Activated gamma-delta T cell treated with Interleukin-2 at 50 U/mL for 16 hours (primary cell): ENCODE measurements at regions not wholly inside any gene's neighbourhood (a gene's known extent, or its start where the extent isn't known, plus 50 kb on each side); places are given as distances from the start of the nearest gene placed in this dataset.
"Not testable (repeated sequence)": the region's sequence is repeated elsewhere in the genome, so short reads cannot be mapped to it uniquely, and the experiment has no call there.

Source experiments
- DNase-seq: peaks from one replicate; pipeline ENCODE4 v3.0.0-alpha.2; 2020

DNA sequence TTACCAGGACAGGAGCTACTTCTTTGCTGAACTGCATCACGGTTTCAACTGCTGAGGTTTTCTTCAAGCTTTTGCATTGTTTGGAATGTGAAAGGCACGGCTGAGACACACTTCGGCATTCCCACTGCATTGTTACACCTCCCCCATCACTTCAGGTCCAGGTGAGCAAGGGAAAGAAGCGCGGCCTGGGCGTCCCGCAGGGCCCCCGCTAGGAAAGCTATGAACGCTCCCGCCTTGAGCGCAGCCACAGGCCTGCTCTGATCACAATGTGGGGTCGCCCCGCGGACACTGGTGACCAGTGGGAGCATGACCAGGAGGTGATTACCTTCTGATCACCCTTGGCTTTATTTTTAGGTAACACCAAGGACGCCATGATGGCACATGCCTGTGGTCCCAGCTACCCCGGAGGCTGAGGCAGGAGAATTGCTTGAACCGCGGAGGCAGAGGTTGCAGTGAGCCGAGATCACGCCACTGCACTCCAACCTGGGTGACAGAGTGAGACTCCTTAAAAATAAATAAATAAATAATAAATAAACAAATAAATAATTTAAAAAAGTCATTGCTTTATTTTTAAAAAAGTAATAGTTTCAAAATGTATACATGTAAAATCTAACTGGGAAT is 82.2 kb upstream of the ANTXRL start:
- not testable (repeated sequence) for DNase-seq

DNA sequence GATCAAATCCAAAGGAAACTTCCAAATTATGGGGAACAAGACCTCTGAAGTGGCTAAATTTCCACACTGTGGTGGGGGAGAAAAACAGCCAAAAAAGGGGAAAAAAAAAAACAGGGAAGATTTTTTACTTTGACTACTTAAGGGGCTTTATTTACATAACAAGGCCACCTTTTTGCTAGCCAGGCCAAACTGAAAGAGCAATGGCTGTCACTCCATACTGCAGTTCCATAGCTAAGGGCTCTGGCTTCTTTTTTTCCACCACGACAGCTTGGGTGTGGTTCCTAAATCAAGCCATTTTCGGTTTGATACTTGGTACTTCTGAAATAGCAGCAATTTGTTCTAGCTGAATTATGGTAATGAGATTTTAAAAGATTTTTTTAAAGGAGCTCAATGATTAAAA is 76.4 kb upstream of the ANTXRL start:
- not testable (repeated sequence) for DNase-seq

GRCh38 chr10:46215426-46215825 is 71.4 kb upstream of the ANTXRL start:
- no peak for DNase-seq

GRCh38 chr10:46216003-46216634 is 70.7 kb upstream of the ANTXRL start:
- no peak for DNase-seq

- no peak for DNase-seq
Observed at GRCh38 chr10:46216836-46217751, 69.7 kb upstream of the ANTXRL start.

- no peak for DNase-seq
Observed at GRCh38 chr10:46217752-46218453, 68.9 kb upstream of the ANTXRL start.

DNA sequence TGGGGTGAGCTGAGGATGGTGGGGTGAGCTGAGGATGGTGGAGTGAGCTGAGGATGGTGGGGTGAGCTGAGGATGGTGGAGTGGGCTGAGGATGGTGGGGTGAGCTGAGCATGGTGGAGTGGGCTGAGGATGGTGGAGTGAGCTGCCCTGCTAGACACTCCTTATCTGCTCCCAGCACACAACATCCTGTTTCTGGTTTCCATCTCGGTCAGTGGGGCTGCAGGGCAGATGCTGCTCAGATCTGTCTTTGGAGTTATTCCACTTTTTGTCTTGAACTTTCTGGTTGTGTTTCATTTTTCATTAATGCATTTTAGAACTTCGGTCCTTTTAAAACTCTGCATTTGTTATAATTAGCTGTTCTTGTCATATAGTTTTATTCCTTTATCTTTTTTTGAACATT is 67.9 kb upstream of the ANTXRL start:
- no peak for DNase-seq

GRCh38 chr10:46219431-46219990 is 67.3 kb upstream of the ANTXRL start:
- DNase-seq = not testable (repeated sequence)

DNA sequence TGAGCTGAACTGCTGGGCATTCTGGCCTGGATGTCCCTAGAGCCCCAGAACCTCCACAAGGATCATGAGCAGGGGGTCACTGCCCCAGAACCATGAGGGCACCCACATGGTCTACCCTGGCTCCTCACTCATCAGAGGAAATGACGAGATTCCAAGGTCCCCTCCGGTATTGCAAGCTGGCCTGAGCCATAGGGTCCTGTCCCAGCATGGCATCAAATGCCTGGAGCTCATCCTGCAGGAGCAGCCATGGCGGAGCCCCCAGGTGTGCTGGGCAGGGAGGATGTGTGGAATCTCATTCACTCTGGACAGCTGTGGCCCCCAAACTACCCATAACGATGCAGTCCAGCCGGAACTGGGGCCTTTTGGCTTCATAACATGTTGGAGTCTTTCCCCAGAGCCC is 66.6 kb upstream of the ANTXRL start:
- no peak for DNase-seq

DNA sequence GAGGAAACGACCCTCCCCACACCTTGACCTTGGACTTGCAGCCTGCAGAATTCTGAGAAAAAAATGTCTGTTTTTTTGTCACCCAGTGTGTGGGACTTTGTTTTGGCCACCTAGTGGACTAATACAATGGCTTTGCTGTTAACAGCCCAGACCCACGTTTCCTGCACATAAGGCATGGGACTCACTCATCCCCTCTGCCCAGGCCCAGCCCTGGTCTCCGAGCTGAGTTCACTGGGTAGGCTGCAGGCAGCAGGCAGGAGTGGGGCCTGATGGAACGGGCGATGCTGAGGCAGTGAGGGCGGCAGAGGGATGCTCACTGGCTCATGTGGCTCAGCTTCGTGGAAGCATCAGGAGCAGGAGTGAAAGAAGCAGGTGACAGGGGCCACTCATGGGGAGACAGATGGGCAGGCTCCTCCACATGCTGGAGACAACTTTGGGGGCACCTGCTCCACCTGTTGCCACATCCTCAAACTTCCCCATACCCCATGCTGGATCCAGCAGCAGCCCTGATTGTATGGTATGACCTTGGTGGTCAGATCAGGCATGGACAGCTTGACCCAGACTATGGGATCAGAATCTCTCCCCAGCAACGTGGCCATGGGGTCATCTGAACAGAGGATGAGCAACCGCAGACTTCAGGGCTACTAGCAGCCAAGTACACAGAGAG is 65.8 kb upstream of the ANTXRL start:
- no peak for DNase-seq

DNA sequence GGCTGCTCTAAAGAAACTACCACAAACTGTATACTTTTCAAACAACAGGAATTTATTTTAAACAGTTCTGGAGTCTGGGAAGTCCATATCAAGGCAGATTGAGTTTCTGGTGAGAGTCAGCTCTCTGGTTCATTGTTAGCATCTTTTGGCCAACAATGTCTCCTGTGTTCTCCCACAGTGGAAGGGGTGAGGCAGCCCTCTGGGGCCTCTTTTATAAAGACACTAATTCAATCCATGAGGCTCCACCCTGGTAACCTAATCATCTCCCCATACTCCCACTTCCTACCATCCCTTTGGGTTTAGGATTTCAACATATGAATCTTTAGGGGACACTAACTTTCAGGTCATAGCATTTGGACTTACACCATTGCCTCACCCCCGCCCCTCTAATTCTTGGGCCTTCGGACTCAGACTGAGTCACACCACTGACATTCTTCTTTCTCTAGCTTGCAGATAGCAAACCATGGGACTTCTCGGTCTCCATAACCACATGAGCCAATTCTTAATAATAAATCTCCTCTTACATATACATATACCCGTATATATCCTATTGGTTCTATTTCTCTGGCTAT is 64.3 kb upstream of the ANTXRL start:
- no peak for DNase-seq

DNA sequence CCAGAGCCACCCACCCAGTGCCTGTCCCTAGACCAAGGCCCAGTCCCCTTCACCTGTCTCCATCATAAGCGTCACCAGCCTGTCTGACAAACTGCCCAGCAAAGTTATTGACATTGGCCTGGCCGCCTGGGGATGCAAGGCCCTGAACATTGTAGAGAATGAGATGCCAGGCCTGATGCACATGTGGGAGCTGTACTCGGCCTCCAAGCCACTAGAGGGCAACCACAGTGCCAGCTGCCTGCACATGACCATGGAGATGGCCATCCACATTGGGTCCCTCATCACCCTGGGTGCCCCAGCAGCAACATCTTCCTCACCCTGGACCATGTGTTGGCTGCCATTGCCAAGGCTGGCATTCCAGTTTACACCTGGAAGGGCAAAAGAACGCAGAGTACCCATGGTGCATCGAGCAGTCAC is 63.7 kb upstream of the ANTXRL start:
- DNase-seq = no peak

DNA sequence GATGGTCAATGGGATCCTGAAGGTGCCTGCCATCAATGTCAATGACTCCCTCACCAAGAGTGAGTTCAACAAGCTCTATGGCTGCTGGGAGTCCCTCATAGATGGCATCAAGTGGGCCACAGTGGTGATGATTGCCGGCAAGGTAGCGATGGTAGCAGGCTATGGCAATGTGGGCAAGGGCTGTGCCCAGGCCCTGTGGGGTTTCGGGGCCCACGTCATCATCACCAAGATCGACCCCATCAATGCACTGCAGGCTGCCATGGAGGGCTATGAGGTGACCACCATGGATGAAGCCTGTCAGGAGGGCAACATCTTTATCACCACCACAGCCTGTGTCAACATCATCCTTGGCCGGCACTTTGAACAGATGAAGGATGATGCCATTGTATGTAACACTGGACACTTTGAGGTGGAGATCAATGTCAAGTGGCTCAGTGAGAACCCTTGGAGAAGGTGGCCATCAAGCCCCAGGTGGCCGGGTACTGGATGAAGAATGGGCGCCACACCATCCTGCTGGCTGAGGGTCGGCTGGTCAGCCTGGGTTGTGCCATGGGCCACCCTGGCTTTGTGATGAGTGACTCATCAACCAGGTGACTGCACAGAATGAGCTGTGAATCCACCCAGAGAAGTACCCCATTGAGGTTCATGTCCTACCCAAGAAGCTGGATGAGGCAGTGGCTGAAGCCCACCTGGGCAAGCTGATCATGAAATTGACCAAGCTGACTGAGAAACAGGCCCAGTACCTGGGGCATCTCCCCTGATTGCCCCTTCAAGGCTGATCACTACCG is 63.0 kb upstream of the ANTXRL start:
- no peak for DNase-seq

DNA sequence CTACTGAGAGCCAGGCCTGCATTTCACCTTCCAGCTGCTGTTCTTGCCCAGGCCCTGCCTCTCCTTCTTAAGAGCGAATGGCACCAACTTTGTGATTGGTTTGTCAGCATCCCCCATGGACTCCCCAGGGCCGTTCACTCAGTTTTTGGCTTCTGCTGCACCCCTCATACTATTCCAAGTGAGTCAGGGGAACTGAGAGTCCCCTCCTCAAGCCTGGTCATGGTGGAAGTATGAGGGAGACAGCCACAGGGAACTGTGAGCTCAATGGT is 62.4 kb upstream of the ANTXRL start:
- no peak for DNase-seq

DNA sequence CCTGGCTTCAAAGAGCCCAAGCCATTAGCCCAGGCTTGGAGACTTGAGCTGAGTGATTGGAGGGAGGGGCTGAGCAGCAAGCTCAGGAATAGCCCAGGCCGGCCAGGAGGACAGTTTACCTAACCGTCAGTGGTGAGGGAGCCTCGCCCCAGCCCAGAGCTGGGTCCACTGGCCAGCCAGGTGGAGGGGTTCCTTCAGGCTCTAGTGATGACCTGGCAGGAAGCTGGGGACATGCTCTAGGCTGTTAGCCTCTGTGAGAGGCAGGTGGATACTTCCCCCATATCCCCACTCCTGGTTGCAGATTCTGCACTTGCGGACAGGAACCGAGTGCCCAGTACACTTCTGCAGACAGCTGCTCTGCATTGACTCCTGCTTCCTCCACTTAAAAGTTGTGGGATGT is 61.2 kb upstream of the ANTXRL start:
- DNase-seq = no peak

DNA sequence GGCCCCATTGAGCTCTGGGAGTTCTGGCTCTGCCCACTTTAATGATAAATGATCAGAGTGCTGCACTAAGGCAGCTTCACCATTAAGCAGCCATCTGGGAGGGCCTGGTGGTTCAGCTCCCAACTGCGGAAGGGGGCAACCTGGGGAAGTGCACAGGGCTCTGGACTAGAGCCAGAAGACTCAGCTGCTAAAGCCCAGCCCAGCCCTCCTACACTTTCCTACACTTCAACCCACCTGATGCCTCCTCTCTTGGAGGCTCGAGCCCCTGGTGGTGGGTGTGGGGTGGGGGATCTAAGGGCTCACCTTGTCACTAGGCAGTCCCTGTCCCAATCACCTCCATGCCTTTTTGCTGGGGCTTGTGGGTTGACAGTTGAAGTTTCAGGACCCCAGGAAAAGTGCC is 60.6 kb upstream of the ANTXRL start:
- no peak for DNase-seq

- DNase-seq = no peak
Observed at GRCh38 chr10:46226900-46227558, 59.8 kb upstream of the ANTXRL start.

GRCh38 chr10:46227571-46227935 is 59.2 kb upstream of the ANTXRL start:
- no peak for DNase-seq

DNA sequence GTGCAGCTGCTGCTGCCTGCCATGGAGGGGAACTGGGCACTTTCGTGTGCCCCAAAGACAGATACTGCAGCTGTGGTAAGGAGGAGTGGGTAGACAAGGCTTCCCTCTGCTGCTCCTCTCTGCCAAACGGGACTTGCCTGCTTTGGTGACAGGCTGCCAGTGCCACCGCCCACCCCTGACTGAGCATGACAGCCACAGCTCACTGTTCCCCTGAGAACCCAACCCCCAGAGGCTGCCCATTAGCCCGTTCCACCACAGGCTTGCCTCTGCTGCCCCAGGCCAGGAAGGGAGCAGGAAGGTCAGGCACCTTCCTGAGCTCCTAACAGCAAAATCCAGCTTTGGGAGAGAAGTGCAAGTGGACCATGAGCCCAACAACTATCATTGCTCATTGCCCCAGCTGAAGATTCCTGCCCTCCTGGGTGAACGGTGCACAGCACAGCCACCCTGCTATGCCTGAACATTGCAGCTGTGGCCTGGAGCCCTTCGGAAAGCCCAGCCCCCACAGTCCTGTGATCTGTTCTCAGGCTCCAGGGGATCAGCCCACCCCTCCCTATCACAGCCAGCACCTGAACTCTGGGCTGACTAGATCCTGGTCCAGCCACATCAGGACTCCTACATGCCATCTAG is 58.7 kb upstream of the ANTXRL start:
- no peak for DNase-seq

DNA sequence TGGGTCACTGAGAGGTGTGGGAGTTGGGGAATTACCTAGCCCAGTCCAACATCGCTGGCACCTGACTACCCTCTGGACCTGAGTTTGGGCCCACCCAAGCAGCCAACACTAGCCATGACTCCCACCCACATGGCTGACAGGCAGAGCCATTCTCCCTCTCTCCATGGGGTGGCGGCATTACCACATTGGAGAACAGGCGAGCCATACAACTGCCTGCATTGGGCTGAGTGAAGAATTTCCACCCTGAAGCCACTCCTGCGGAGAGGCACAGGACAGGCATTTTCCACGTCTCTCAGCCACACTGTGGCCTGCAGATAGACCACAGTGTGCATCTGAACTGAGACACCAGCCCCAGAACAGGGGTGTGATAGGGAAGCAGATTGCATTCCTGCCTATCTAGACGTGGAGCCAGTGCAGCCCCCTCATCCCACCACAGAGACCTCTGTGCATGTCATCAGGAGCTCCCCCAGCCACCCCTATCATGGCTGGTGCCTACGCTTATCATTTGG is 58.2 kb upstream of the ANTXRL start:
- DNase-seq = peak; percentile 54
